Uterus (tissue), 2 donors: ENCODE measurements at regions not wholly inside any gene's neighbourhood (a gene's known extent, or its start where the extent isn't known, plus 50 kb on each side); places are given as distances from the start of the nearest gene placed in this dataset.

Experiments used
- CTCF ChIP-seq, 4 experiments: fragments of 200-600 bp in 2 of 4; fragments of 450-650 bp in 2 of 4; sonication (generic) in 2 of 4; IDR thresholded peaks; one replicate each; pipeline ENCODE4 v1.5.1; 2016 to 2019; ENCODE audit warnings: antibody characterized with exemption in 4 of 4, mild to moderate bottlenecking in 2 of 4, moderate library complexity in 1 of 4
- POLR2A ChIP-seq, 2 donors: fragments of 450-650 bp; IDR thresholded peaks; one replicate each; pipeline ENCODE4 v1.6.1; 2016; ENCODE audit warnings: antibody characterized with exemption in 2 of 2, mild to moderate bottlenecking in 1 of 2, moderate library complexity in 1 of 2

DNA sequence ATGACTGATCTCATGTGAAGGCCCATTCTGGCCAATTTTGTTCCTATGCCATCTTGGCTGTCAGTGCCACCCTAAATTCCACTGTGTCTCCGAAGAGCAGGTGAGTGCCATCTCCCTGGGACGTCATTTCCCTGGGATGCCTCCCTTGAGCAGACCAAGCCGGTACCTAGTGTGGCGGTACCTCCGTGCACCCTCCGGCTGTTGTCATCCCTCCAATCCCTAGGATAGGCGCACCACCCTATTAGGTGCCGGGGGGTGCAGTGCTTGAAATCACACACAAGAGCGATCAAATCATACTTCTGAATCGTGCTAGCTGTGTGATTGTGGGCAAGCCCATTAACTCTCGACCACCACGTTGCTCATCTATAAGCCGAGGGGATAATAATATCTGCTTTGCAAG lies 81.8 kb upstream of the GLI2 start:
- TF ChIP-seq CTCF (IDR thresholded peaks at IDR 0.05) = no peak
- no peak for TF ChIP-seq POLR2A (IDR thresholded peaks at IDR 0.05)
